ENCODE measurements at regions not wholly inside any gene's neighbourhood (a gene's known extent, or its start where the extent isn't known, plus 50 kb on each side); places are given as distances from the start of the nearest gene placed in this dataset.

DNA sequence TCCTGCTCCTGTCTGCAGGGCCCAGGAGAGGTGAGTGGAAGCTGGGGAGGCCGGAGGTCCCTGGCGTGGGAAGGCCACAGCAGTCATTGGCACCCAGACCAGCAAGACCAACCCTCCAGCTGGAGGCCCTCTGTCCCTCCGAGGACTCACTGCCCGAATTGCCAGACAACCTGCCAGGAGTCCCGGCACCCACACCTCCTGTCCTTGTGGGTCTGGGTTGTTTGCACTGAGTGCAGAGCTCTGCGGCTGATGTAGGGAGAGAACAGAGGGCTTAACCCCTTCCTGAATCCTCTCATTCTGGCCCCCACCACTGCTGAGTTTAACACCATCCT, 204.9 kb downstream of the KIF26A start:
- H3K79me2 ChIP-seq (ENCODE audit: control insufficient read depth, insufficient read depth, low read length) = no peaks in the 10 kb centered on the region
- no peaks in the 10 kb centered on the region for H3K27me3 ChIP-seq (ENCODE audit: control insufficient read depth in 2 of 2, insufficient read depth in 2 of 2, low read length in 2 of 2)
- no peak for ATAC-seq
- H3K4me3 ChIP-seq = no peak overlapping the region
- intact Hi-C loops (cut with micrococcal nuclease) = no loop called here
- H4K20me1 ChIP-seq (replicated peaks; ENCODE audit: control insufficient read depth, insufficient read depth, low read length) = no peaks in the 10 kb centered on the region
- H3K4me2 ChIP-seq (ENCODE audit: insufficient read depth, low read length) = no peak overlapping the region
- no peaks in the 10 kb centered on the region for H3K36me3 ChIP-seq (ENCODE audit: control insufficient read depth, insufficient read depth, low read length)
- H3K9ac ChIP-seq (ENCODE audit: insufficient read depth in 1 of 2, low read depth in 2 of 2, low read length in 2 of 2) = no peak overlapping the region
- FAIRE-seq = no peak
- 6% methylated on average over 4 of the region's 6 CpGs for WGBS (ENCODE audit: insufficient coverage, low coverage, missing lambda C conversion rate)
- H3K9me3 ChIP-seq (replicated peaks; ENCODE audit: control insufficient read depth, insufficient read depth, low read depth, low read length) = no peaks in the 10 kb centered on the region
- H3K9me1 ChIP-seq (ENCODE audit: control insufficient read depth, insufficient read depth, low read length) = no peaks in the 10 kb centered on the region
- no peak overlapping the region for H3K27ac ChIP-seq (ENCODE audit: extremely low read depth, low read depth, low read length)
- ChIA-PET POLR2A (no interaction called here), CTCF (ENCODE audit: low intra/inter-chr PET ratio) (interaction anchor here (0.6 kb wide), 1 partner anchor 582 kb away, joined by 3 read pairs; no protein-coding TSS in a partner anchor)
- no peaks in the 10 kb centered on the region; a peak in 1 of 5 replicates for H3K4me1 ChIP-seq (replicated peaks in 1 of 2; ENCODE audit: control insufficient read depth in 2 of 2, insufficient read depth in 2 of 2, low read length in 2 of 2)
- no TSS peak for BruUV-seq (replicated peaks)
- in situ Hi-C loops (cut with MboI) = no loop called here
- no peak overlapping the region for H2AFZ ChIP-seq (ENCODE audit: low read depth, low read length)
- no peak for DNase-seq (ENCODE audit: extremely low read depth in 1 of 4, low spot score in 3 of 4)
- TF ChIP-seq ZNF449 (CRISPR knock-in tag; IDR thresholded peaks at IDR 0.05) (no peak), CGGBP1 (CRISPR knock-in tag; IDR thresholded peaks at IDR 0.05) (no peak), POLR2AphosphoS2 (IDR thresholded peaks at IDR 0.05; ENCODE audit: low read length) (no peak), CBX3 (IDR thresholded peaks at IDR 0.05; ENCODE audit: borderline replicate concordance in 1 of 2, low read length in 2 of 2) (no peak), SNRNP70 (optimal IDR thresholded peaks at IDR 0.05; ENCODE audit: low read depth, low read length) (no peak), MAFG (tag; conservative IDR thresholded peaks at IDR 0.05) (no peak), HNRNPL (IDR thresholded peaks at IDR 0.05; ENCODE audit: low read depth, low read length) (no peak), PTTG1 (tag; IDR thresholded peaks at IDR 0.05; ENCODE audit: low read depth) (no peak), NELFE (IDR thresholded peaks at IDR 0.05; ENCODE audit: insufficient read depth, insufficient read length) (no peak), TFAM (CRISPR knock-in tag; conservative IDR thresholded peaks at IDR 0.05) (no peak), PURB (CRISPR knock-in tag; IDR thresholded peaks at IDR 0.05; ENCODE audit: low read depth) (no peak), SIN3A (IDR thresholded peaks at IDR 0.05; ENCODE audit: borderline replicate concordance in 2 of 2, control insufficient read depth in 1 of 2, low read depth in 2 of 2, low read length in 2 of 2) (no peak), SRSF7 (optimal IDR thresholded peaks at IDR 0.05; ENCODE audit: low read depth, low read length) (no peak), MED1 (CRISPR knock-in tag; IDR thresholded peaks at IDR 0.05; ENCODE audit: borderline replicate concordance) (no peak), MYNN (IDR thresholded peaks at IDR 0.05) (no peak), MYNN (CRISPR knock-in tag; IDR thresholded peaks at IDR 0.05) (no peak), BRF1 (IDR thresholded peaks at IDR 0.05; ENCODE audit: borderline replicate concordance, extremely low read depth, insufficient read length) (no peak), TRIM24 (IDR thresholded peaks at IDR 0.05) (no peak)
- TF ChIP-seq, protein P1, sequence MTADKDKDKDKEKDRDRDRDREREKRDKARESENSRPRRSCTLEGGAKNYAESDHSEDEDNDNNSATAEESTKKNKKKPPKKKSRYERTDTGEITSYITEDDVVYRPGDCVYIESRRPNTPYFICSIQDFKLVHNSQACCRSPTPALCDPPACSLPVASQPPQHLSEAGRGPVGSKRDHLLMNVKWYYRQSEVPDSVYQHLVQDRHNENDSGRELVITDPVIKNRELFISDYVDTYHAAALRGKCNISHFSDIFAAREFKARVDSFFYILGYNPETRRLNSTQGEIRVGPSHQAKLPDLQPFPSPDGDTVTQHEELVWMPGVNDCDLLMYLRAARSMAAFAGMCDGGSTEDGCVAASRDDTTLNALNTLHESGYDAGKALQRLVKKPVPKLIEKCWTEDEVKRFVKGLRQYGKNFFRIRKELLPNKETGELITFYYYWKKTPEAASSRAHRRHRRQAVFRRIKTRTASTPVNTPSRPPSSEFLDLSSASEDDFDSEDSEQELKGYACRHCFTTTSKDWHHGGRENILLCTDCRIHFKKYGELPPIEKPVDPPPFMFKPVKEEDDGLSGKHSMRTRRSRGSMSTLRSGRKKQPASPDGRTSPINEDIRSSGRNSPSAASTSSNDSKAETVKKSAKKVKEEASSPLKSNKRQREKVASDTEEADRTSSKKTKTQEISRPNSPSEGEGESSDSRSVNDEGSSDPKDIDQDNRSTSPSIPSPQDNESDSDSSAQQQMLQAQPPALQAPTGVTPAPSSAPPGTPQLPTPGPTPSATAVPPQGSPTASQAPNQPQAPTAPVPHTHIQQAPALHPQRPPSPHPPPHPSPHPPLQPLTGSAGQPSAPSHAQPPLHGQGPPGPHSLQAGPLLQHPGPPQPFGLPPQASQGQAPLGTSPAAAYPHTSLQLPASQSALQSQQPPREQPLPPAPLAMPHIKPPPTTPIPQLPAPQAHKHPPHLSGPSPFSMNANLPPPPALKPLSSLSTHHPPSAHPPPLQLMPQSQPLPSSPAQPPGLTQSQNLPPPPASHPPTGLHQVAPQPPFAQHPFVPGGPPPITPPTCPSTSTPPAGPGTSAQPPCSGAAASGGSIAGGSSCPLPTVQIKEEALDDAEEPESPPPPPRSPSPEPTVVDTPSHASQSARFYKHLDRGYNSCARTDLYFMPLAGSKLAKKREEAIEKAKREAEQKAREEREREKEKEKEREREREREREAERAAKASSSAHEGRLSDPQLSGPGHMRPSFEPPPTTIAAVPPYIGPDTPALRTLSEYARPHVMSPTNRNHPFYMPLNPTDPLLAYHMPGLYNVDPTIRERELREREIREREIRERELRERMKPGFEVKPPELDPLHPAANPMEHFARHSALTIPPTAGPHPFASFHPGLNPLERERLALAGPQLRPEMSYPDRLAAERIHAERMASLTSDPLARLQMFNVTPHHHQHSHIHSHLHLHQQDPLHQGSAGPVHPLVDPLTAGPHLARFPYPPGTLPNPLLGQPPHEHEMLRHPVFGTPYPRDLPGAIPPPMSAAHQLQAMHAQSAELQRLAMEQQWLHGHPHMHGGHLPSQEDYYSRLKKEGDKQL (CRISPR knock-in tag; IDR thresholded peaks at IDR 0.05; ENCODE audit: borderline replicate concordance) = no peak

All from K562 (cell line).